H1 (cell line): ENCODE measurements at regions not wholly inside any gene's neighbourhood (a gene's known extent, or its start where the extent isn't known, plus 50 kb on each side); places are given as distances from the start of the nearest gene placed in this dataset.
A peak's percentile ranks its signal among the peaks of the same experiment; 100 is the strongest.

Experiments used
- CTCF ChIA-PET: fragments of 300-600 bp; sonication (Branson Sonifier 250); formaldehyde crosslinking; loops from one replicate; lab custom pipeline; 2021; ENCODE audit not compliant: partially characterized antibody; lab: Charles Lee
- POLR2A ChIA-PET: fragments of 300-600 bp; sonication (Branson Sonifier 250); formaldehyde crosslinking; loops from one replicate; lab custom pipeline; 2021; ENCODE audit warnings: inconsistent platforms; ENCODE audit not compliant: partially characterized antibody; lab: Charles Lee
- DNase-seq, 2 experiments: peaks; one replicate each; pipeline versions ENCODE4 v3.0.0 to v3.0.0-alpha.2; 2010 to 2022; ENCODE audit warnings: low spot score in 2 of 2, low read depth in 1 of 2, mixed read lengths in 1 of 2
- FAIRE-seq: peaks from 2 replicates; lab custom pipeline; 2011; peaks lifted over from hg19 to GRCh38; lab: Jason Lieb, UNC
- H2AFZ ChIP-seq: 2 replicates; pipeline ENCODE4 v1.8.1; 2012; ENCODE audit warnings: low read length, inconsistent platforms
- H2AK5ac ChIP-seq: 2 replicates; pipeline ENCODE4 v1.6.1; 2013; ENCODE audit warnings: low read depth, low read length
- H2BK120ac ChIP-seq: replicated peaks from 2 replicates; pipeline ENCODE3; 2013; ENCODE audit warnings: low read depth, low read length, inconsistent platforms
- H2BK12ac ChIP-seq: 2 replicates; pipeline ENCODE4 v1.6.1; 2013; ENCODE audit warnings: low read depth, low read length
- H2BK15ac ChIP-seq: 2 replicates; pipeline ENCODE4 v1.6.1; 2013; ENCODE audit warnings: low read length
- H2BK20ac ChIP-seq: 2 replicates; pipeline ENCODE4 v1.6.1; 2013; ENCODE audit warnings: low read length
- H2BK5ac ChIP-seq: 2 replicates; pipeline ENCODE4 v1.6.1; 2013; ENCODE audit warnings: low read depth, low read length
- H3K14ac ChIP-seq: 2 replicates; pipeline ENCODE4 v1.6.1; 2013; ENCODE audit warnings: inconsistent platforms; ENCODE audit not compliant: insufficient read length
- H3K18ac ChIP-seq: 2 replicates; pipeline ENCODE4 v1.6.1; 2013; ENCODE audit warnings: low read length; ENCODE audit errors: extremely low read depth
- H3K23ac ChIP-seq: 2 replicates; pipeline ENCODE4 v1.6.1; 2013; ENCODE audit warnings: inconsistent platforms; ENCODE audit not compliant: insufficient read length
- H3K23me2 ChIP-seq: 2 replicates; pipeline ENCODE4 v1.6.1; 2013; ENCODE audit warnings: low read depth, low read length
- H3K27ac ChIP-seq: 2 replicates; pipeline ENCODE4 v1.6.1; 2011; ENCODE audit warnings: low read depth, low read length, inconsistent platforms
- H3K27me3 ChIP-seq, 4 experiments: replicated peaks in 1 of 4; 1 replicate in 1 of 4; 2 replicates in 3 of 4; pipeline versions ENCODE4 v1.6.1 to v1.8.1; 2011 to 2013; ENCODE audit warnings: low read length in 3 of 4, mild to moderate bottlenecking in 3 of 4, inconsistent platforms in 2 of 4, mixed read lengths in 2 of 4, moderate library complexity in 1 of 4; ENCODE audit not compliant: control insufficient read depth in 3 of 4, insufficient read depth in 3 of 4; ENCODE audit errors: extremely low read depth in 1 of 4
- H3K36me3 ChIP-seq, 4 experiments: 2 replicates each; pipeline versions ENCODE4 v1.6.1 to v1.8.1; 2011 to 2013; ENCODE audit warnings: mild to moderate bottlenecking in 4 of 4, low read length in 3 of 4, moderate library complexity in 2 of 4, control low read depth in 1 of 4, inconsistent platforms in 1 of 4; ENCODE audit not compliant: insufficient read depth in 4 of 4, control insufficient read depth in 2 of 4
- H3K4ac ChIP-seq: replicated peaks from 2 replicates; pipeline ENCODE3; 2013; ENCODE audit warnings: low read length, low read depth, mixed read lengths, inconsistent platforms; ENCODE audit not compliant: insufficient read length
- H3K4me1 ChIP-seq, 4 experiments: replicated peaks in 1 of 4; 1 replicate in 1 of 4; 2 replicates in 3 of 4; pipeline versions ENCODE4 v1.6.1 to v1.8.1; 2011 to 2013; ENCODE audit warnings: low read length in 3 of 4, inconsistent platforms in 2 of 4, mixed read lengths in 1 of 4; ENCODE audit not compliant: insufficient read depth in 4 of 4, control insufficient read depth in 3 of 4
- H3K4me2 ChIP-seq, 2 experiments: 2 replicates each; pipeline versions ENCODE4 v1.6.1 to v1.8.1; 2011 to 2013; ENCODE audit warnings: low read depth in 2 of 2, low read length in 2 of 2, control low read depth in 1 of 2, inconsistent platforms in 1 of 2, mild to moderate bottlenecking in 1 of 2; ENCODE audit not compliant: insufficient read depth in 1 of 2
- H3K4me3 ChIP-seq, 4 experiments: fragments of 200-600, 300-600 bp in 1 of 4; sonication (generic), shearing (Covaris generic), sonication (Bioruptor Twin) in 1 of 4; 2 replicates each; pipeline versions ENCODE4 v1.5.1 to v1.8.1; 2011 to 2016; ENCODE audit warnings: low read length in 4 of 4, low read depth in 3 of 4, control low read depth in 2 of 4, inconsistent platforms in 2 of 4, mild to moderate bottlenecking in 2 of 4, mixed read lengths in 1 of 4, moderate library complexity in 1 of 4; ENCODE audit not compliant: insufficient read depth in 2 of 4; ENCODE audit errors: extremely low read depth in 1 of 4
- H3K56ac ChIP-seq: replicated peaks from 2 replicates; pipeline ENCODE3; 2013; ENCODE audit warnings: low read depth, mild to moderate bottlenecking, mixed read lengths, low read length, inconsistent platforms; ENCODE audit not compliant: insufficient read length
- H3K79me1 ChIP-seq: 2 replicates; pipeline ENCODE4 v1.6.1; 2013; ENCODE audit warnings: low read depth, low read length, control low read depth
- H3K79me2 ChIP-seq, 2 experiments: 2 replicates each; pipeline versions ENCODE4 v1.6.1 to v1.8.1; 2012 to 2013; ENCODE audit warnings: low read length in 2 of 2, mild to moderate bottlenecking in 2 of 2, inconsistent platforms in 1 of 2; ENCODE audit not compliant: insufficient read depth in 2 of 2, control insufficient read depth in 1 of 2
- H3K9ac ChIP-seq, 4 experiments: replicated peaks in 1 of 4; 1 replicate in 1 of 4; 2 replicates in 3 of 4; pipeline versions ENCODE4 v1.6.1 to v1.8.1; 2011 to 2013; ENCODE audit warnings: low read depth in 3 of 4, low read length in 3 of 4, control low read depth in 2 of 4, mild to moderate bottlenecking in 2 of 4, moderate library complexity in 2 of 4, inconsistent platforms in 1 of 4; ENCODE audit errors: extremely low read depth in 1 of 4
- H3K9me3 ChIP-seq, 2 experiments: 2 replicates each; pipeline versions ENCODE4 v1.6.1 to v1.8.1; 2012 to 2013; ENCODE audit warnings: mild to moderate bottlenecking in 2 of 2, moderate library complexity in 2 of 2, control low read depth in 1 of 2, inconsistent platforms in 1 of 2, low read depth in 1 of 2, low read length in 1 of 2, mixed read lengths in 1 of 2; ENCODE audit not compliant: insufficient read depth in 2 of 2
- H4K20me1 ChIP-seq, 2 experiments: replicated peaks in 1 of 2; 2 replicates each; pipeline versions ENCODE3 to v1.8.1; 2011 to 2013; ENCODE audit warnings: inconsistent platforms in 2 of 2, low read length in 2 of 2, mild to moderate bottlenecking in 1 of 2; ENCODE audit not compliant: insufficient read depth in 2 of 2, control insufficient read depth in 1 of 2
- H4K5ac ChIP-seq: 2 replicates; pipeline ENCODE4 v1.6.1; 2013; ENCODE audit warnings: low read length, low read depth, mixed read lengths, inconsistent platforms; ENCODE audit not compliant: insufficient read length
- H4K8ac ChIP-seq: 2 replicates; pipeline ENCODE4 v1.8.0; 2013; ENCODE audit warnings: mild to moderate bottlenecking, moderate library complexity, low read length, inconsistent platforms; ENCODE audit not compliant: insufficient read depth; ENCODE audit errors: extremely low read depth
- H4K91ac ChIP-seq: replicated peaks from 2 replicates; pipeline ENCODE3; 2013; ENCODE audit warnings: low read length, mixed read lengths, inconsistent platforms; ENCODE audit not compliant: insufficient read length
- ASH2L ChIP-seq: fragments of 200-600, 300-600 bp; sonication (generic); IDR thresholded peaks from one replicate; pipeline ENCODE4 v1.7.1; 2017; ENCODE audit warnings: low read length
- ATF3 ChIP-seq: IDR thresholded peaks from 2 replicates; pipeline ENCODE4 v1.6.1; 2011; ENCODE audit warnings: low read depth, mild to moderate bottlenecking, low read length; ENCODE audit not compliant: insufficient read depth
- CHD2 ChIP-seq: IDR thresholded peaks from 2 replicates; pipeline ENCODE4 v1.6.1; 2012; ENCODE audit warnings: low read length, improper control_type of control experiment
- EP300 ChIP-seq, 2 experiments: IDR thresholded peaks; 1 replicate in 1 of 2; 2 replicates in 1 of 2; pipeline ENCODE4 v1.6.1; 2011 to 2012; ENCODE audit warnings: low read depth in 2 of 2, low read length in 2 of 2, mild to moderate bottlenecking in 2 of 2, borderline replicate concordance in 1 of 2, inconsistent platforms in 1 of 2, moderate library complexity in 1 of 2
- EZH2 ChIP-seq: fragments of 200-600 bp; sonication (generic); IDR thresholded peaks from 2 replicates; pipeline ENCODE4 v1.7.1; 2012; ENCODE audit warnings: low read depth, mild to moderate bottlenecking, moderate library complexity, low read length, inconsistent platforms; ENCODE audit not compliant: severe bottlenecking
- HDAC6 ChIP-seq: IDR thresholded peaks from one replicate; pipeline ENCODE4 v1.7.1; 2012; ENCODE audit warnings: low read depth, mild to moderate bottlenecking, inconsistent platforms, low read length, moderate library complexity
- JUN ChIP-seq: IDR thresholded peaks from 2 replicates; pipeline ENCODE4 v1.6.1; 2011; ENCODE audit warnings: low read depth, mild to moderate bottlenecking, improper control_type of control experiment, low read length
- JUND ChIP-seq: IDR thresholded peaks from 2 replicates; pipeline ENCODE4 v1.6.1; 2011; ENCODE audit warnings: mild to moderate bottlenecking, improper control_type of control experiment, low read length
- KDM4A ChIP-seq: IDR thresholded peaks from one replicate; pipeline ENCODE4 v1.7.1; 2012; ENCODE audit warnings: low read depth, mild to moderate bottlenecking, moderate library complexity, low read length, inconsistent platforms; ENCODE audit not compliant: severe bottlenecking
- NRF1 ChIP-seq: IDR thresholded peaks from 2 replicates; pipeline ENCODE4 v1.6.1; 2011; ENCODE audit warnings: mild to moderate bottlenecking, low read depth, low read length, improper control_type of control experiment
- RFX5 ChIP-seq: IDR thresholded peaks from 2 replicates; pipeline ENCODE4 v1.6.1; 2011; ENCODE audit warnings: low read depth, low read length, improper control_type of control experiment, borderline replicate concordance
- SAP30 ChIP-seq: fragments of 300-600 bp; sonication (generic); IDR thresholded peaks from 2 replicates; pipeline ENCODE4 v1.7.1; 2012; ENCODE audit warnings: low read length, moderate library complexity, mild to moderate bottlenecking, inconsistent platforms; ENCODE audit not compliant: insufficient read depth, insufficient replicate concordance
- SIX5 ChIP-seq: IDR thresholded peaks from 2 replicates; pipeline ENCODE4 v1.6.1; 2011; ENCODE audit warnings: mild to moderate bottlenecking, low read depth, low read length
- SP1 ChIP-seq: IDR thresholded peaks from 2 replicates; pipeline ENCODE4 v1.6.1; 2011; ENCODE audit warnings: low read depth, low read length
- SRF ChIP-seq: IDR thresholded peaks from 2 replicates; pipeline ENCODE4 v1.6.1; 2011; ENCODE audit warnings: mild to moderate bottlenecking, low read depth, low read length, moderate library complexity
- WGBS, 2 experiments: shearing (Covaris generic) in 1 of 2; methylation state at CpG; one replicate each; pipeline versions ENCODE4 v1.1.6 to v1.1.7; 2013 to 2015; ENCODE audit warnings: low lambda C conversion rate in 2 of 2, mixed read lengths in 2 of 2, inconsistent platforms in 1 of 2, low coverage in 1 of 2, missing lambda C conversion rate in 1 of 2; ENCODE audit not compliant: insufficient replicate concordance in 2 of 2, insufficient coverage in 1 of 2, insufficient read length in 1 of 2; ENCODE audit errors: extremely low coverage in 1 of 2, missing lambda C conversion rate in 1 of 2; 5-methylcytosine and 5-hydroxymethylcytosine counted together

GRCh38 chr12:13367973-13368372, 171.4 kb downstream of the EMP1 start:
- Histone ChIP-seq H3K9me3 (no peaks in the 10 kb centered on the region), H4K8ac (no peak overlapping the region), H3K79me1 (no peaks in the 10 kb centered on the region), H2BK5ac (no peak overlapping the region), H2AFZ (no peak overlapping the region), H3K27ac (no peak overlapping the region), H4K91ac (no peak overlapping the region), H4K5ac (no peak overlapping the region), H2BK120ac (no peak overlapping the region), H2AK5ac (no peak overlapping the region), H3K9ac (no peak overlapping the region), H4K20me1 (no peaks in the 10 kb centered on the region), H3K4me1 (no peaks in the 10 kb centered on the region), H3K36me3 (no peaks in the 10 kb centered on the region), H3K18ac (no peak overlapping the region), H2BK20ac (no peak overlapping the region), H2BK15ac (no peak overlapping the region), H3K79me2 (no peaks in the 10 kb centered on the region), H3K23ac (no peak overlapping the region), H3K4me2 (no peak overlapping the region), H3K14ac (no peak overlapping the region), H2BK12ac (no peak overlapping the region), H3K23me2 (no peaks in the 10 kb centered on the region), H3K4me3 (no peak overlapping the region), H3K56ac (no peak overlapping the region), H3K4ac (no peak overlapping the region), H3K27me3 (no peaks in the 10 kb centered on the region)
- 93% methylated on average over 11 of the region's 11 CpGs; no CpG with 5 or more reads in 1 of the 2 experiments for WGBS, 2 experiments
- ChIA-PET POLR2A (interaction anchor here (1.2 kb wide), 1 partner anchor 10 kb away, joined by 4 read pairs; no protein-coding TSS in a partner anchor), CTCF (interaction anchor here (2.9 kb wide), 1 partner anchor 167 kb away, joined by 10 read pairs; no protein-coding TSS in a partner anchor)
- DNase-seq (peak in 1 of 2 experiments; percentile 32), FAIRE-seq (no peak)
- TF ChIP-seq SAP30 (no peak), EZH2 (no peak), JUN (no peak), SIX5 (no peak), ATF3 (no peak), EP300 (IDR thresholded peaks at IDR 0.05; ENCODE audit: borderline replicate concordance in 1 of 2, low read depth in 2 of 2, low read length in 2 of 2) (no peak), KDM4A (no peak), HDAC6 (no peak), SP1 (no peak), JUND (no peak), ASH2L (no peak), SRF (no peak), CHD2 (no peak), RFX5 (no peak), NRF1 (no peak)
